Gastrocnemius medialis (tissue), 4 donors: ENCODE measurements at regions not wholly inside any gene's neighbourhood (a gene's known extent, or its start where the extent isn't known, plus 50 kb on each side); places are given as distances from the start of the nearest gene placed in this dataset.

Source experiments
- ATAC-seq, 2 donors: fragments of 150-250 bp; one replicate each; pipeline ENCODE4 v1.9.1; 2016
- DNase-seq, 2 donors: peaks; one replicate each; pipeline ENCODE4 v3.0.0-alpha.2; 2019
- H3K27ac ChIP-seq, 4 donors: fragments of 200-600 bp; sonication (generic); 1 replicate in 1 of 4; 2 replicates in 3 of 4; pipeline ENCODE4 v1.5.1; 2016 to 2018; ENCODE audit warnings: mild to moderate bottlenecking in 2 of 4, moderate library complexity in 1 of 4
- H3K27me3 ChIP-seq, 3 donors: fragments of 200-600 bp; sonication (generic) in 2 of 3; 1 replicate in 1 of 3; 2 replicates in 2 of 3; pipeline versions ENCODE4 v1.5.1 to v1.6.0; 2016 to 2019; ENCODE audit warnings: mild to moderate bottlenecking in 1 of 3, moderate library complexity in 1 of 3
- H3K36me3 ChIP-seq, 2 donors: fragments of 200-600 bp; sonication (generic) in 1 of 2; one replicate each; pipeline ENCODE4 v1.5.1; 2017 to 2018
- H3K4me1 ChIP-seq, 2 donors: fragments of 200-600 bp; sonication (generic) in 1 of 2; one replicate each; pipeline ENCODE4 v1.5.1; 2016 to 2017; ENCODE audit warnings: mild to moderate bottlenecking in 2 of 2
- H3K4me3 ChIP-seq, 4 donors: fragments of 200-600 bp; sonication (generic) in 3 of 4; 1 replicate in 1 of 4; 2 replicates in 3 of 4; pipeline ENCODE4 v1.5.1; 2016 to 2019; ENCODE audit warnings: mild to moderate bottlenecking in 2 of 4
- H3K9me3 ChIP-seq, 3 donors: fragments of 200-600 bp; sonication (generic) in 2 of 3; 1 replicate in 1 of 3; 2 replicates in 2 of 3; pipeline ENCODE4 v1.5.1; 2016 to 2019
- POLR2A ChIP-seq, 2 donors: fragments of 450-650 bp; IDR thresholded peaks; one replicate each; pipeline ENCODE4 v1.6.1; 2017; ENCODE audit warnings: antibody characterized with exemption in 2 of 2, mild to moderate bottlenecking in 2 of 2, moderate library complexity in 2 of 2
- in situ Hi-C, 4 donors: fragments of 200-750 bp; cut with MboI; loops; one replicate each; pipeline versions ENCODE4 v1.15.0 to v1.8.0; 2017; ENCODE audit warnings: low sequenced_read_pairs in 4 of 4
- intact Hi-C: fragments of 100-400 bp; cut with DNase I; formaldehyde crosslinking; loops from one replicate; pipeline ENCODE4 v1.15.1; 2023; ENCODE audit warnings: low total_unique reads
- TF ChIP-seq, protein P1 (sequence below), 5 experiments: fragments of 450-650 bp in 3 of 5; fragments of 200-600 bp in 2 of 5; sonication (generic) in 2 of 5; IDR thresholded peaks in 4 of 5; conservative IDR thresholded peaks in 1 of 5; 1 replicate in 4 of 5; 2 replicates in 1 of 5; pipeline ENCODE4 v1.5.1; 2016 to 2019; ENCODE audit warnings: antibody characterized with exemption in 5 of 5, mild to moderate bottlenecking in 3 of 5, moderate library complexity in 3 of 5

- ATAC-seq: no peak
- Histone ChIP-seq H3K27me3 (no peaks in the 10 kb centered on the region), H3K27ac (no peak overlapping the region), H3K4me1 (no peaks in the 10 kb centered on the region), H3K4me3 (no peak overlapping the region), H3K36me3 (no peaks in the 10 kb centered on the region), H3K9me3 (no peaks in the 10 kb centered on the region)
- in situ Hi-C loops: no loop called here
- intact Hi-C loops: no loop called here
- no peak for DNase-seq
- TF ChIP-seq POLR2A (IDR thresholded peaks at IDR 0.05): no peak
- TF ChIP-seq, protein P1, sequence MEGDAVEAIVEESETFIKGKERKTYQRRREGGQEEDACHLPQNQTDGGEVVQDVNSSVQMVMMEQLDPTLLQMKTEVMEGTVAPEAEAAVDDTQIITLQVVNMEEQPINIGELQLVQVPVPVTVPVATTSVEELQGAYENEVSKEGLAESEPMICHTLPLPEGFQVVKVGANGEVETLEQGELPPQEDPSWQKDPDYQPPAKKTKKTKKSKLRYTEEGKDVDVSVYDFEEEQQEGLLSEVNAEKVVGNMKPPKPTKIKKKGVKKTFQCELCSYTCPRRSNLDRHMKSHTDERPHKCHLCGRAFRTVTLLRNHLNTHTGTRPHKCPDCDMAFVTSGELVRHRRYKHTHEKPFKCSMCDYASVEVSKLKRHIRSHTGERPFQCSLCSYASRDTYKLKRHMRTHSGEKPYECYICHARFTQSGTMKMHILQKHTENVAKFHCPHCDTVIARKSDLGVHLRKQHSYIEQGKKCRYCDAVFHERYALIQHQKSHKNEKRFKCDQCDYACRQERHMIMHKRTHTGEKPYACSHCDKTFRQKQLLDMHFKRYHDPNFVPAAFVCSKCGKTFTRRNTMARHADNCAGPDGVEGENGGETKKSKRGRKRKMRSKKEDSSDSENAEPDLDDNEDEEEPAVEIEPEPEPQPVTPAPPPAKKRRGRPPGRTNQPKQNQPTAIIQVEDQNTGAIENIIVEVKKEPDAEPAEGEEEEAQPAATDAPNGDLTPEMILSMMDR (IDR thresholded peaks at IDR 0.05 in 4 of 5, conservative IDR thresholded peaks at IDR 0.05 in 1 of 5): no peak
Observed at GRCh38 chr9:119771341-119771740, 402.1 kb upstream of the BRINP1 start.

DNA sequence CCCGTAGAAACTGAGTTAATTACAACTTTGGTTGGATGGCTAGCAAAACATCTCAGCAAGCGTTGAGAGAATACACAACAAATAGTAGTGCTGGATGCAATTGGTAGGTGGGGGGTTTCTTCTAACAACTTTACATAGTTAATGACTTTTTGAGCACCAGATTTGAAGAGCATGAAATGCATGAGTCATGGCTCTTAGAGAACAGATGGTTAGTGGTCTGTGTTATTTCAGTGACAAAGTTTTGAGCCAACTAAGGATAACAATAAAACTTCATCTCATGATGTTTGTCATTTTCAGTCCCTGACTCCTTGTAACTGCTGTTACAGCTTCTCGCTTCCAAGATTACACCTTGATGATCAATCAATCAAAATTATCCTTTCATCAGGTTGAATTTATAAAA is 399.0 kb upstream of the BRINP1 start:
- no peak for ATAC-seq
- no peaks in the 10 kb centered on the region for H3K27me3 ChIP-seq
- in situ Hi-C loops (no loop called here), intact Hi-C loops (no loop called here)
- no peak for DNase-seq
- H3K9me3 ChIP-seq: no peaks in the 10 kb centered on the region
- H3K27ac ChIP-seq: no peak overlapping the region
- TF ChIP-seq, protein P1 (IDR thresholded peaks at IDR 0.05 in 4 of 5, conservative IDR thresholded peaks at IDR 0.05 in 1 of 5): no peak
- no peak for TF ChIP-seq POLR2A (IDR thresholded peaks at IDR 0.05)
- H3K4me3 ChIP-seq: no peak overlapping the region
- H3K4me1 ChIP-seq: no peaks in the 10 kb centered on the region
- no peaks in the 10 kb centered on the region for H3K36me3 ChIP-seq

GRCh38 chr9:119765632-119766175 is 396.5 kb upstream of the BRINP1 start:
- intact Hi-C loops: no loop called here
- Histone ChIP-seq H3K9me3 (no peaks in the 10 kb centered on the region), H3K4me1 (no peaks in the 10 kb centered on the region), H3K27me3 (no peaks in the 10 kb centered on the region), H3K36me3 (no peaks in the 10 kb centered on the region), H3K4me3 (no peak overlapping the region), H3K27ac (no peak overlapping the region)
- TF ChIP-seq, protein P1 (IDR thresholded peaks at IDR 0.05 in 4 of 5, conservative IDR thresholded peaks at IDR 0.05 in 1 of 5): no peak
- TF ChIP-seq POLR2A (IDR thresholded peaks at IDR 0.05): no peak
- ATAC-seq: no peak
- no peak for DNase-seq
- in situ Hi-C loops: no loop called here

- Histone ChIP-seq H3K27me3 (no peaks in the 10 kb centered on the region), H3K36me3 (no peaks in the 10 kb centered on the region), H3K4me3 (no peak overlapping the region), H3K9me3 (no peaks in the 10 kb centered on the region), H3K27ac (no peak overlapping the region), H3K4me1 (no peaks in the 10 kb centered on the region)
- no peak for ATAC-seq
- in situ Hi-C loops (no loop called here), intact Hi-C loops (no loop called here)
- no peak for DNase-seq
- no peak for TF ChIP-seq POLR2A (IDR thresholded peaks at IDR 0.05)
- TF ChIP-seq, protein P1 (IDR thresholded peaks at IDR 0.05 in 4 of 5, conservative IDR thresholded peaks at IDR 0.05 in 1 of 5): no peak
Observed at GRCh38 chr9:119763260-119763659, 394.0 kb upstream of the BRINP1 start.

GRCh38 chr9:119761812-119762211 is 392.6 kb upstream of the BRINP1 start:
- in situ Hi-C loops (no loop called here), intact Hi-C loops (no loop called here)
- no peak for ATAC-seq
- TF ChIP-seq, protein P1 (IDR thresholded peaks at IDR 0.05 in 4 of 5, conservative IDR thresholded peaks at IDR 0.05 in 1 of 5): no peak
- no peak for TF ChIP-seq POLR2A (IDR thresholded peaks at IDR 0.05)
- Histone ChIP-seq H3K36me3 (no peaks in the 10 kb centered on the region), H3K27ac (no peak overlapping the region), H3K4me1 (no peaks in the 10 kb centered on the region), H3K4me3 (no peak overlapping the region), H3K9me3 (no peaks in the 10 kb centered on the region), H3K27me3 (no peaks in the 10 kb centered on the region)
- no peak for DNase-seq
